ENCODE measurements at regions not wholly inside any gene's neighbourhood (a gene's known extent, or its start where the extent isn't known, plus 50 kb on each side); places are given as distances from the start of the nearest gene placed in this dataset.
"Not testable (repeated sequence)": the region's sequence is repeated elsewhere in the genome, so short reads cannot be mapped to it uniquely, and the experiment has no call there.

DNA sequence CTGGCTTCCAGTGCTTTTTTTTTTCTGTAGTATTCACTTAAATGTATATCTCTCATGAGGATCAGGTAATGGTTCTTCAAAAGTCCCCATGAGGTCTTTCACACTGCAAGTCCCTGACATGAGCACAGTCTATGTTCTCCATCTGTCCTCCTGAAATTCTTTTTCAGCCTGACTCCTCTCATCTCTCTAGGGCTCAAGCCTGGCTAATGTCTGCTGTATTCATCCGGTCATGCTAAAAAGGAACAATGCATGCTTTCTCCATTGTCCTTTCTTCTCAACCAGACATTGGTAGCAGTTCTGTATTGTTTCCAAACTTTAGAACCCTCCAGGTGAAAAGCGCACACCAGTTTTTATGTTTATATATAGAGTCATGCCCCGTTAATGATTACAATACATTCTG, 368.3 kb upstream of the OLFM3 start:
- no peak for DNase-seq (ENCODE audit: extremely low read depth, low read depth)

GRCh38 chr1:102336602-102337001, 339.9 kb upstream of the OLFM3 start:
- DNase-seq (ENCODE audit: extremely low read depth, low read depth), result no peak

DNA sequence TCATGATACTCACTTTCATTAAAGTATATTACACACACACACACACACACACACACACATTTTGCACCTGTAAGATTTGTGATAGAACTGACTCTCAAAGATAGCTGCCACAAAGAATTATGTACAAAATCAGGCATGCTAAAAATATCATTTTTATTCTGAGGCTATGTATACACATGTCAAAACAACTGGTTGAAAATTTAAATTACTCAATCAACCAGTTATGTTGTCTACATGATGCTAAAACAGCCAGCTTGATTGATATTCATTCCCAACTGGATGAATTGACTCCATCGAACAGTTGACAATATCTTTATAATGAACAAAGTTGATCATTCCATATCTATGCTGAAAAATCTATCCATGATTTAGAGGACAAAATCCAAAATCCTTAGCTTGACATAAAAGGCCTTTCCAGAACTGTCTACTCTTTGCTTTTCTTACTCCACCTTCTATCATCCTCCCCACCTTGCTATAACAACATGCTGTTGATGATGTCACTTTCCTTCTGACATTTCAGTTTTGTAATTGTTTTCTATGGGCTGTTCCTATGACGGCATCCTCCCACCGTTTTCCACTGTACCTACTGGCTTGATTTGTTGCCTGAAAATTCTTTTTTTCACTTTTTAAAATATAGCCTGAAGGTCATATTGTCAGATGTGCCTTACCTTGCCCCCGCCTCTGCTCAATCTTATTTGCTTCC, 321.5 kb upstream of the OLFM3 start:
- DNase-seq (ENCODE audit: extremely low read depth, low read depth), result no peak

DNA sequence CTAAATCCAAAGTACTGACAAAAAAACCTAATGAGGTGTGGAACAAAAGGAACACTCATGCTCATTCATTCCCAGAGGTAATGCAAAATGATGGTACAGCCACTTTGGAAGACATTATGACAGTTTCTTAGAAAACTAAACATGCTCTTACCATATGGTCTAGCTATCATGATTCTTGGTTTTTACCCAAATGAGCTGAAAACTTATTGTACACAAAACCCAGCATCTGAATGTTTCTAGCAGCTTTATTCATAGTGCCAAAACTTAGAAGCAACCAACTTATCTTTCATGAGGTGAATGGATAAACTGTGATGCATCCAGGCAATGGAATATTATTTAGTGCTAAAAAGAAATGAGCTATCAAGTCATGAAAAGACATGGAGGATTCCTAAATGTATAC, 318.4 kb upstream of the OLFM3 start:
- no peak for DNase-seq (ENCODE audit: extremely low read depth, low read depth)

DNA sequence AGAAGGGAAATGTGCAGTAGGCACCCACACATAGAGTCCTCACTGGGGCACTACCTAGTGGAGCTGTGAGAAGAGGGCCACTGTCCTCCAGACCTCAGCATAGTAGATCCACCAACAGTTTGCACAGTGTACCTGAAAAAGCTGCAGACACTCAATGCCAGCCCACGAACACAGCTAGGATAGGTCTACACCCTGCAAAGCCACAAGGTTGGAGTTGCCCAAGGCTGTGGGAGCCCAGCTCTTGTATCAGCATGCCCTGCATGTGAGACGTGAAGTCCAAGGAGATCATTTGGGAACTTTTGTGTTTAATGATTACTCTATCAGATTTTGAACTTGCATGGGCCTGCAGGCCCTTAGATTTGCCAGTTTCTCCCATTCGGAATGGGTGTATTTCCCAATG, 299.4 kb upstream of the OLFM3 start:
- no peak for DNase-seq (ENCODE audit: extremely low read depth, low read depth)

DNA sequence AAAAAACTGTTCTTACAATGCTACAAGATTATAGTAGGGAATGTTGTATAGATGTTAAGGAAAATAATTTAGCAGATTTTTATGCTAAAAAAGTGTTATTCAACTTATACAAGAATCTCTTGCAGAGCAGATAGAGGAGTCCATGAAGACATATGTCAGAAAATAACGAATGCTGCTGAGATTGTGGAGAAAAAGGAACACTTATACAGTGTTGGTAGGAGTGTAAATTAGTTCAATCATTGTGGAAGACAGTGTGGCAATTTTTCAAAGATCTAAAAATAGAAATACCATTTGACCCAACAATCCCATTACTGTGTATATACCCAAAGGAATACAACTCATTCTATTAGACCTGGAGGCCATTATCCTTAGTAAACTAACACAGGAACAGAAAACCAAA, 286.2 kb upstream of the OLFM3 start:
- DNase-seq (ENCODE audit: extremely low read depth, low read depth), result no peak

DNA sequence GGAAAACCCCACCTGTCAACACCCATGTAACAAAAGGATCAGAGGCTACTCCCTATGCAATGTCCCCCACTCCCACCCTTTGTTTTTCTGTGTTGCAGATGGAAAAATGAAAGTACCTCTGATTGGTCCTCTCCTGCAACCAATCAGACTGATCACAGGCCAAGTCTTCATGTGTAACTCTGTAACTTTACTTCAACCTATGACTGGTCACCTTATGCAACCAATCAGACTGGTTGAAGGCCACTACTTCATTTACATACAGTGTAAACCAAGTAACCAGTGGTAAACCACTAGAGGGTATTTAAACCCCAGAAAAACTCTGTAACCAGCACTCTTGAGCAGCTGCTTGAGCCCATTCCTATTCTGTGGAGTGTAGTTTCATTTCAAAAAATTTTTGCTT, 266.3 kb upstream of the OLFM3 start:
- DNase-seq (ENCODE audit: extremely low read depth, low read depth), result no peak

DNA sequence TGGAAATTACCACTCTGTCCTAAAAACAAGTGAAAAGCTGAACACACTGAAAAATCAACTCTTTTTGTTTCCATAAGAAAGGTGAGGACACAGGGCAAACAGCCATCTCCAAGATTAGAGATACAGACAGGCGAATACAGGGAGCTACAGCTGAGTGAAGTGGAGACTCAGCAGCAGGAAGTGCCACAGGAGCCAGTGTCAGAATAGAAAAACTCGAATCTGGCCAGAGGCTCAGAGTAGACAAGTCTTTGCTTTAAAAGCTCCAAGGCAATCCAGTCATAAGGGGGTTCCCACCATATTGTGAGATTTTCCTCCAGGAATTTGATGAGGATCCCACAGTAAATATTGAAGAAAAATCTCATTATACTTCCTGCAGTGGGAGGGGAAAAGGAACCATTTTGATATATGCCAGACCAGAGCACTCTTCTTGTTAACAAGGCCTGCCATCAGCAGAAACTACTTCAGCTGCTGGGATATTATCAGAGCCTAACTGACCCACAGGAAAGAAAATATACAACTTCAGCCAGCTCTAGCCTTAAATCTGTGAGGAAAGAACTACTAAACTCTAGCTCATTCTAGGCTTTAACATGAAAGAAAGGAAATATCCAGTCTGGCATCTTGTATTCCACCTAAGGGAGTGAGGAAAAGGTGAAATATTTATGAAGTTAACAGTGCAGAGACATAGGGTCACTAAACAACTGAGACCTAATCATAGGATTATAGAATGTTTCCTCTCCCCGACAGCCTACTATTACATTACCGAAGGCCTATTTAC, 256.2 kb upstream of the OLFM3 start:
- no peak for DNase-seq (ENCODE audit: extremely low read depth, low read depth)

GRCh38 chr1:102241431-102242338, 245.0 kb upstream of the OLFM3 start:
- DNase-seq (ENCODE audit: extremely low read depth, low read depth), result no peak

- no peak for DNase-seq (ENCODE audit: extremely low read depth, low read depth)
These were observed 242.5 kb upstream of the OLFM3 start for GRCh38 chr1:102239247-102239646.

GRCh38 chr1:102234753-102235359, 238.1 kb upstream of the OLFM3 start:
- no peak for DNase-seq (ENCODE audit: extremely low read depth, low read depth)

GRCh38 chr1:102219463-102219862, 222.7 kb upstream of the OLFM3 start:
- DNase-seq (ENCODE audit: extremely low read depth, low read depth), result no peak

DNA sequence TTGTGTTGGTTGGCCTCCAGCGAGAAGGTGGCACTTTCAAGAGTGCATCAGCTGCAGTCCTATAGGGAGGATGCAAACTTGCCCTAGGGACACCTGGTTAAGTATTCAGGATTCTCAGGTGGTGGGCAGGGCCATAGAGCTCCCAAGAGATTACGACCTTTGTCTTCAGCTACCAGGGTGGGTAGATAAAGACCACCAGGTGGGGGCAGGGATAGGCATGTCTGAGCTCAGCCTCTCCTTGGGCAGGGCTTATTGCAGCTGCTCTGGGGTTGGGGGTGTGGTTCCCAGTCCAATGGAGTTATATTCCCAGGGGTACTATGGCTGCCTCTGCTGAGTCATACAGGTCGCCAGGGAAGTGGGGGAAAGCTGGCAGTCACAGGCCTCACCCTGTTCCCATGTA, 214.2 kb upstream of the OLFM3 start:
- DNase-seq (ENCODE audit: extremely low read depth, low read depth), result not testable (repeated sequence)

DNA sequence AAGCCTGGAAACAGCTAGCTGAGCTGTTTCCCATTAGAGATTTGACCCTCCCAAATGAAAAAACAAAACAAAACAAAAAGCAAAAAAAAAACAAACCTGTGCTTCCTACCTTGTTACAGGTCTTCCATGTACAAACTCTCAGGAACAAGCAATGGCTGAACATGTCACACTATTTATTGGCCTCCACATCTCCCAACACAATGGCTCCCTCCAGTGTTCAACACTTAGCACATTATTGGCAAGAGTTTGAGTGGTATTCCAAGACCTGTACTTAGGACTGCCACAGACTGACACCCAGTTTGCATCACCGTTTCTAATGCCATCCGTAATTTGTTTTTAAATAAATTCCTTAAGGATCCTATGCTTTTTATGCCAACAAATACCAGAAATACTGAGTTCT, 195.0 kb upstream of the OLFM3 start:
- peak; percentile 40 for DNase-seq (ENCODE audit: extremely low read depth, low read depth)

- DNase-seq (ENCODE audit: extremely low read depth, low read depth), result no peak
These were observed 193.7 kb upstream of the OLFM3 start for GRCh38 chr1:102190429-102190828.

GRCh38 chr1:102186536-102186935, 189.8 kb upstream of the OLFM3 start:
- DNase-seq (ENCODE audit: extremely low read depth, low read depth), result no peak

- DNase-seq (ENCODE audit: extremely low read depth, low read depth), result no peak
These were observed 188.5 kb upstream of the OLFM3 start for GRCh38 chr1:102185260-102185659.

GRCh38 chr1:102184477-102184876, 187.8 kb upstream of the OLFM3 start:
- no peak for DNase-seq (ENCODE audit: extremely low read depth, low read depth)

DNA sequence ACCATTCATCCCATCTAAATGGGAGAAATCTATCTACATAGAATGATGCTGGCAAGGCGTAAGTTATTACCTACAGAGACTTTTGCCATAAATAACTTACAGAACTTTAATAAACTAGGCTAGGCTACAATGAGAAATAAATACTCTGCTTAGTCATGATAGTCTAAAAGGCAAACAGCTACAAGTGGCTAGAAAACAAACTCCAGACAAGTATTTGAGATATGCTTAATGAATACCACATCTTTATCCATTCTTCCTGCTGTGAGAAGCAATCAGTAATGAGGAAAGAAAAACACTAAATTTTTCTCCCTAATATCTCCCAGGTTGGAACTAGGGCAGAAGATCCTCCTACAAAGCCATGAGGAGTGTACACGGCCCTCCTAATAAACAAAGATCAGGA, 187.0 kb upstream of the OLFM3 start:
- DNase-seq (ENCODE audit: extremely low read depth, low read depth), result no peak

DNA sequence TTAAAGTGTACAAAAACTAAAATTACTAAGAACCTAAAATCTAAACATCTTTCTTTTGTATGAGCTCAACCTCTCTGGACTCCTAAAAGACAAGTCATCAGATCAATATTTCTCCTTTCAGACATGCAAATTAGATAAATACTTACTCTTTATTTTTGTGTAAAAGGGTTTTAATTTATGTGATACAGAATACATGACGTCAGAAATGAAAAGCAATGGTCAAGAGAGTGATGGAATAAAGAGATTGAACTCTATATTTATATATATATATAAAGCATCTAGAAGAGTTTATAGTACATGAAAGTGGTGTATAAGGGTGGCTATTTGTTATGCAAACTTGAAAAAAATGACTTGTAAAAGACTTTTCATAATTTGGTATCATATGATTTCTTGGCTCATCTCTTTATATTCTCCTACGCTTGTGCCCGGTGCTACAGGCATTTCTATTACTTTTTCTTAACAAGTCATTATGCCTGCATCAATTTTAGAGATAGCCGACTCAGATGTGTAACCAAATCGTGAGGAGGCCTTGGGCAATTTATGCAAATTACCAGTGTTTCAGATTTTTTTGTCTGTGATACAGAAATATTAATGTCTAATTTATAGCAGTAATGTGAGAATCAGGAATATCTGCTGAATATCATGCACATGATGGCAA, 186.0 kb upstream of the OLFM3 start:
- no peak for DNase-seq (ENCODE audit: extremely low read depth, low read depth)
